DOHH2 (cell line): ENCODE measurements at regions not wholly inside any gene's neighbourhood (a gene's known extent, or its start where the extent isn't known, plus 50 kb on each side); places are given as distances from the start of the nearest gene placed in this dataset.

Experiments used
- CTCF ChIP-seq: fragments of 200-600 bp; sonication (generic); IDR thresholded peaks from one replicate; pipeline ENCODE4 v1.5.1; 2014; ENCODE audit warnings: antibody characterized with exemption, mild to moderate bottlenecking, low read depth, low read length; ENCODE audit not compliant: poor library complexity, severe bottlenecking
- EZH2phosphoT487 ChIP-seq: fragments of 200-600 bp; sonication (generic); IDR thresholded peaks from 2 replicates; pipeline ENCODE4 v1.6.1; 2017; ENCODE audit warnings: borderline replicate concordance, mild to moderate bottlenecking, antibody characterized with exemption, low read length, moderate library complexity, mixed read lengths

GRCh38 chr6:215335-216034 is 76.8 kb upstream of the DUSP22 start:
- no peak for TF ChIP-seq EZH2phosphoT487
- no peak for TF ChIP-seq CTCF
